Keratinocyte (primary cell): ENCODE measurements at regions not wholly inside any gene's neighbourhood (a gene's known extent, or its start where the extent isn't known, plus 50 kb on each side); places are given as distances from the start of the nearest gene placed in this dataset.
"Not testable (repeated sequence)": the region's sequence is repeated elsewhere in the genome, so short reads cannot be mapped to it uniquely, and the experiment has no call there.

Experiments used
- DNase-seq: peaks from one replicate; pipeline ENCODE4 v3.0.0-alpha.2; 2011; ENCODE audit warnings: low read depth, missing footprints, low spot score
- FAIRE-seq: peaks from 2 replicates; lab custom pipeline; 2011; peaks lifted over from hg19 to GRCh38; lab: Jason Lieb, UNC
- H2AFZ ChIP-seq: 2 replicates; pipeline ENCODE4 v1.6.0; 2012; ENCODE audit warnings: low read length, control low read depth, inconsistent platforms; ENCODE audit not compliant: control insufficient read depth
- H3K27ac ChIP-seq: 2 replicates; pipeline ENCODE4 v1.5.1; 2011; ENCODE audit warnings: low read length; ENCODE audit not compliant: control insufficient read depth, insufficient read depth
- H3K27me3 ChIP-seq: 3 replicates; pipeline ENCODE4 v1.6.0; 2011; ENCODE audit warnings: low read length; ENCODE audit not compliant: control insufficient read depth, insufficient read depth; ENCODE audit errors: extremely low read depth
- H3K36me3 ChIP-seq, 2 experiments: 2 replicates in 1 of 2; 3 replicates in 1 of 2; pipeline ENCODE4 v1.5.1; 2011; ENCODE audit warnings: low read length in 2 of 2, mild to moderate bottlenecking in 1 of 2; ENCODE audit not compliant: control insufficient read depth in 2 of 2, insufficient read depth in 2 of 2; ENCODE audit errors: extremely low read depth in 1 of 2
- H3K4me1 ChIP-seq: 3 replicates; pipeline ENCODE4 v1.5.1; 2011; ENCODE audit warnings: low read length; ENCODE audit not compliant: control insufficient read depth, insufficient read depth; ENCODE audit errors: extremely low read depth
- H3K4me2 ChIP-seq: 3 replicates; pipeline ENCODE4 v1.6.0; 2011; ENCODE audit warnings: low read depth, low read length; ENCODE audit not compliant: control insufficient read depth, insufficient read depth; ENCODE audit errors: extremely low read depth
- H3K4me3 ChIP-seq, 3 experiments: fragments of 200-600 bp in 1 of 3; sonication (generic) in 1 of 3; 2 replicates in 2 of 3; 3 replicates in 1 of 3; pipeline ENCODE4 v1.5.1; 2011 to 2016; ENCODE audit warnings: low read length in 3 of 3, mild to moderate bottlenecking in 3 of 3, control low read depth in 2 of 3, inconsistent platforms in 1 of 3, low read depth in 1 of 3, mixed read lengths in 1 of 3, mixed run types in 1 of 3, moderate library complexity in 1 of 3; ENCODE audit not compliant: control insufficient read depth in 2 of 3, insufficient read depth in 2 of 3; ENCODE audit errors: extremely low read depth in 1 of 3
- H3K79me2 ChIP-seq: 2 replicates; pipeline ENCODE4 v1.6.0; 2012; ENCODE audit warnings: low read length; ENCODE audit not compliant: control insufficient read depth, insufficient read depth
- H3K9ac ChIP-seq: 3 replicates; pipeline ENCODE4 v1.6.0; 2011; ENCODE audit warnings: low read length; ENCODE audit not compliant: control insufficient read depth, insufficient read depth; ENCODE audit errors: extremely low read depth
- H3K9me1 ChIP-seq: 3 replicates; pipeline ENCODE4 v1.6.0; 2011; ENCODE audit warnings: low read length; ENCODE audit not compliant: control insufficient read depth, insufficient read depth; ENCODE audit errors: extremely low read depth
- H3K9me3 ChIP-seq: 2 replicates; pipeline ENCODE4 v1.5.1; 2012; ENCODE audit warnings: low read depth, low read length; ENCODE audit not compliant: control insufficient read depth
- H4K20me1 ChIP-seq: 3 replicates; pipeline ENCODE4 v1.6.0; 2011; ENCODE audit warnings: low read length; ENCODE audit not compliant: control insufficient read depth, insufficient read depth; ENCODE audit errors: extremely low read depth
- EZH2 ChIP-seq: IDR thresholded peaks from one replicate; pipeline ENCODE4 v1.6.1; 2012; ENCODE audit warnings: inconsistent platforms, mild to moderate bottlenecking, low read length, moderate library complexity
- dilution Hi-C: fragments of 300-500 bp; cut with MboI; formaldehyde crosslinking; loops from one replicate; pipeline ENCODE4 v1.7.0; 2020; ENCODE audit warnings: low sequenced_read_pairs; ENCODE audit not compliant: extremely low pct_ligation_motif_present
- TF ChIP-seq, protein P1 (sequence below), 3 experiments: IDR thresholded peaks in 1 of 3; conservative IDR thresholded peaks in 1 of 3; optimal IDR thresholded peaks in 1 of 3; 2 replicates in 2 of 3; 3 replicates in 1 of 3; pipeline versions ENCODE3 to v1.5.1; 2011; ENCODE audit warnings: low read length in 3 of 3, mild to moderate bottlenecking in 3 of 3, moderate library complexity in 2 of 3, control low read depth in 1 of 3, inconsistent platforms in 1 of 3; ENCODE audit not compliant: insufficient read depth in 2 of 3; ENCODE audit errors: extremely low read depth in 1 of 3

DNA sequence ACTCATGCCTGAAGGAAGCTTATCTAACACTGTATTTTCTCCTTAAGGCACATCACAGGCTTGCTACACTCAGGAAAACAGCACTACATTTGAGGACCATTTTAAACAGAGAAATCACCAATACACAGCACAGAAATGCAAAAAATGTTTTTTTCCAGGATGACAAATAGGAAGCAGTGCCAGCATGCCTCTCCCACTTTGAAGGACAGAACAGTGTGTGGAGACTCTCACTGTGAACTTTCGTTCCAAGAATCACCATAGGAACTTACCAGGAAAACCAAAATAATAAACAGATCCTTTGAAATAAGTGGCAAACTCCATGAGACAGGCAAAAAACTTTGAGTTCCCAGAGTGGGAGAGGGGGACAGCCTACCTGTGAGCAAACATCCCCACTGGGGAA is 217.8 kb upstream of the MAST4 start:
- no peak for TF ChIP-seq EZH2
- TF ChIP-seq, protein P1, sequence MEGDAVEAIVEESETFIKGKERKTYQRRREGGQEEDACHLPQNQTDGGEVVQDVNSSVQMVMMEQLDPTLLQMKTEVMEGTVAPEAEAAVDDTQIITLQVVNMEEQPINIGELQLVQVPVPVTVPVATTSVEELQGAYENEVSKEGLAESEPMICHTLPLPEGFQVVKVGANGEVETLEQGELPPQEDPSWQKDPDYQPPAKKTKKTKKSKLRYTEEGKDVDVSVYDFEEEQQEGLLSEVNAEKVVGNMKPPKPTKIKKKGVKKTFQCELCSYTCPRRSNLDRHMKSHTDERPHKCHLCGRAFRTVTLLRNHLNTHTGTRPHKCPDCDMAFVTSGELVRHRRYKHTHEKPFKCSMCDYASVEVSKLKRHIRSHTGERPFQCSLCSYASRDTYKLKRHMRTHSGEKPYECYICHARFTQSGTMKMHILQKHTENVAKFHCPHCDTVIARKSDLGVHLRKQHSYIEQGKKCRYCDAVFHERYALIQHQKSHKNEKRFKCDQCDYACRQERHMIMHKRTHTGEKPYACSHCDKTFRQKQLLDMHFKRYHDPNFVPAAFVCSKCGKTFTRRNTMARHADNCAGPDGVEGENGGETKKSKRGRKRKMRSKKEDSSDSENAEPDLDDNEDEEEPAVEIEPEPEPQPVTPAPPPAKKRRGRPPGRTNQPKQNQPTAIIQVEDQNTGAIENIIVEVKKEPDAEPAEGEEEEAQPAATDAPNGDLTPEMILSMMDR (optimal IDR thresholded peaks at IDR 0.05 in 1 of 3, IDR thresholded peaks at IDR 0.05 in 1 of 3, conservative IDR thresholded peaks at IDR 0.05 in 1 of 3; ENCODE audit: extremely low read depth in 1 of 3, insufficient read depth in 2 of 3, low read length in 3 of 3) = no peak
- Histone ChIP-seq H3K9ac (no peak overlapping the region), H3K27me3 (no peaks in the 10 kb centered on the region), H3K9me3 (no peaks in the 10 kb centered on the region), H3K79me2 (no peaks in the 10 kb centered on the region), H3K4me1 (no peaks in the 10 kb centered on the region), H3K4me3 (no peak overlapping the region), H2AFZ (no peak overlapping the region), H4K20me1 (no peaks in the 10 kb centered on the region), H3K4me2 (no peak overlapping the region), H3K9me1 (no peaks in the 10 kb centered on the region), H3K27ac (no peak overlapping the region), H3K36me3 (no peaks in the 10 kb centered on the region)
- DNase-seq = no peak
- dilution Hi-C loops = no loop called here
- FAIRE-seq = no peak

DNA sequence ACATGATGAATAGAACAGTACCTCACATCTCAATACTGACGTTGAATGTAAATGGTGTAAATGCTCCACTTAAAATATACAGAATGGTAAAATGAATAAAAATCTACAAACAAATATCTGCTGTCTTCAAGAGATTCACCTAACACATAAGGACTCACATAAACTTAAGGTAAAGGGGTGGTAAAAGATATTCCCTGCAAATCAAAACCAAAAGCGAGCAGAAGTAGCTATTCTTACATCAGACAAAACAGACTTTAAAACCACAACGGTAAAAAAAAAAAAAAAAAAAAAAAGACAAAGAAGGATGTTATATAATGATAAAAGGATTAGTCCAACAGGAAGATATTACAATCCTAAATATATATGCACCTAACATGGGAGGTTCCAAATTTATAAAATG is 214.0 kb upstream of the MAST4 start:
- no peaks in the 10 kb centered on the region for H3K79me2 ChIP-seq
- H3K9me1 ChIP-seq = no peaks in the 10 kb centered on the region
- dilution Hi-C loops = no loop called here
- no peak overlapping the region for H3K27ac ChIP-seq
- no peak overlapping the region for H3K4me3 ChIP-seq
- H2AFZ ChIP-seq = no peak overlapping the region
- H3K4me1 ChIP-seq = no peaks in the 10 kb centered on the region
- no peaks in the 10 kb centered on the region for H3K27me3 ChIP-seq
- DNase-seq (no peak), FAIRE-seq (no peak)
- H3K36me3 ChIP-seq = no peaks in the 10 kb centered on the region
- H4K20me1 ChIP-seq = no peaks in the 10 kb centered on the region
- no peak for TF ChIP-seq EZH2
- TF ChIP-seq, protein P1 (optimal IDR thresholded peaks at IDR 0.05 in 1 of 3, IDR thresholded peaks at IDR 0.05 in 1 of 3, conservative IDR thresholded peaks at IDR 0.05 in 1 of 3; ENCODE audit: extremely low read depth in 1 of 3, insufficient read depth in 2 of 3, low read length in 3 of 3) = no peak
- no peak overlapping the region for H3K9ac ChIP-seq
- H3K9me3 ChIP-seq = no peaks in the 10 kb centered on the region
- H3K4me2 ChIP-seq = no peak overlapping the region

DNA sequence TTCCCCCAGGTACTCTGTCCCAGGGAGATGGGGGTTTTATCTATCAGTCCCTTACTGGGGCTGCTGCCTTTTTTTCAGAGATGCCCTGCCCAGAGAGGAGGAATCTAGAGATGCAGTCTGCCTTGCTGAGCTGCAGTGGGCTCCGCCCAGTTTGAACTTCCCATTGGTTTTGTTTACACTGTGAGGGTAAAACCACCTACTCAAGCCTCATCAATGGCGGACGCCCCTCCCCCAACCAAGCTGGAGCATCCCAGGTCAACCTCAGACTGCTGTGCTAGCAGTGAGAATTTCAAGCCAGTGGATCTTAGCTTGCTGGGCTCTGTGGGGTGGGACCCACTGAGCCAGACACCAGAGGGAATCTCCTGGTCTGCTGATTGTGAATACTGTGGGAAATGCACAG is 191.0 kb upstream of the MAST4 start:
- H3K4me3 ChIP-seq, H3K9ac ChIP-seq, H3K79me2 ChIP-seq, H2AFZ ChIP-seq, H4K20me1 ChIP-seq, FAIRE-seq, dilution Hi-C loops, H3K27ac ChIP-seq, H3K4me2 ChIP-seq, H3K9me1 ChIP-seq, H3K4me1 ChIP-seq, H3K9me3 ChIP-seq, H3K27me3 ChIP-seq, H3K36me3 ChIP-seq, DNase-seq: not testable (repeated sequence)
